Stimulated activated CD8-positive, alpha-beta memory T cell treated with anti-CD3 and anti-CD28 coated beads, Interleukin-7, amount 100 ng/mL, for 48 hours (primary cell): ENCODE measurements at regions not wholly inside any gene's neighbourhood (a gene's known extent, or its start where the extent isn't known, plus 50 kb on each side); places are given as distances from the start of the nearest gene placed in this dataset.
"Not testable (repeated sequence)": the region's sequence is repeated elsewhere in the genome, so short reads cannot be mapped to it uniquely, and the experiment has no call there.

Experiments used
- DNase-seq, 2 donors: peaks; one replicate each; pipeline ENCODE4 v3.0.0-alpha.2; 2020; ENCODE audit warnings: low read depth in 1 of 2; ENCODE audit errors: extremely low read depth in 1 of 2

DNA sequence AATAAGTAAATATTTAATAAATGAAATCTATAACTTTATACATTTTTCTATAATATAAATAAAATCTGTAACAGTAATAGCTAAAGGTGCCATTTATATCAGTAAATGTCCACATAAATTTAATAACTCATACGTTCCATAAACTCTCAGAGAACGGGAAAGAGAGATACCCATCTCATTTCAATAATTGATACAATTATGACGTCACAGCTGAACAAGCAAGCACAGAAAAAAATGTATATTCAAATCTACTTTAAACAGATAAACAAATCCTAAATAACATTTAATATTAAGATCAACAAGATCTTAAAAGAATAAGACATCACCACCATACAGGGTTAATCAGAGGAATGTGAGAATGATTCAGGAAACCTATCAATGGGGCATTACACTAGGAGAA, 1136.5 kb downstream of the TBC1D22A start:
- no peak for DNase-seq

DNA sequence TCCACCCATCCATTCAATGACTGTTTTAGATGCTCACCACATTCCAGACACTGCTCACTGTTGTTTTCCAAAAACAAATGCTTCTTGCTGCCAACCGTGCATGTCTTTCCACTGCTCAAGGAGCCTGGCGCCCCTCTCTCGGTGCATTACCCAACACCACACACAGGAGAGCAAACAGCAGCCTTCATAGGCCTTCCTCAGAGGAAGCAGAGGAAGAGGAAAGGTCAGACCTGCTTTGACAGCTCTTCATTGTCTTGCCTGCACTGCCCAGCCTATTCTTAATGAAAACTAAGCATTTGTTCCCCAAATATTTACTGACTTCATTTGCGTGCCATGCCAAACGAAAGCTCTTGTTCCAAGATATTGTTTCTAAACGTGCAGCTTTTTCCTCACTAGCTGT, 1129.2 kb downstream of the TBC1D22A start:
- no peak for DNase-seq

GRCh38 chr22:47888817-47889216, 1126.4 kb downstream of the TBC1D22A start:
- no peak for DNase-seq

- DNase-seq, result no peak
Measured at GRCh38 chr22:47884775-47885174, 1122.3 kb downstream of the TBC1D22A start.

DNA sequence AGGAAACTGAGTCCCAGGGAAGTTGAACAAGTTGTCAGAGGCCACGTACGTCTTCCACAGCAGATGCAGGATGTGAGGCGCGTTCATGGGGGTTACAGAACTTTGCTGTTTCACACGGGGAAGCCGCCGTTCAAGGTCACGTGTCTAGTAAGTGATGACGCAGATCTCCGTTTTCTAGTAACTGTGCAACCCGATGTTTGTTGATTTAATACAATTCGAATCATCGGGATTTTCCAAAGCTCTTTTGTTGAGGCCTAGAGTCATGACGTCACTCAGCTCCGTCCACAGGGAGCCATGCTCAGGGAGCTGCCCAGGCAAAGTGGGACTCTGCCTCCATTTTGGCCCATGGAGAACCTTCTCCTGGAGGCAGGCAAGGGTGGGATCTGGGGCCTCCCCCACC, 1121.8 kb downstream of the TBC1D22A start:
- DNase-seq, result no peak

GRCh38 chr22:47883757-47884156, 1121.3 kb downstream of the TBC1D22A start:
- DNase-seq, result no peak

- DNase-seq, result no peak
Measured at GRCh38 chr22:47879346-47879745, 1116.9 kb downstream of the TBC1D22A start.

- no peak for DNase-seq
Measured at GRCh38 chr22:47878460-47878859, 1116.0 kb downstream of the TBC1D22A start.

GRCh38 chr22:47872761-47873535, 1110.5 kb downstream of the TBC1D22A start:
- DNase-seq, result no peak

GRCh38 chr22:47865626-47866025, 1103.2 kb downstream of the TBC1D22A start:
- no peak for DNase-seq

GRCh38 chr22:47862394-47862793, 1099.9 kb downstream of the TBC1D22A start:
- DNase-seq, result no peak

- DNase-seq, result not testable (repeated sequence)
Measured at GRCh38 chr22:47860907-47861306, 1098.5 kb downstream of the TBC1D22A start.

DNA sequence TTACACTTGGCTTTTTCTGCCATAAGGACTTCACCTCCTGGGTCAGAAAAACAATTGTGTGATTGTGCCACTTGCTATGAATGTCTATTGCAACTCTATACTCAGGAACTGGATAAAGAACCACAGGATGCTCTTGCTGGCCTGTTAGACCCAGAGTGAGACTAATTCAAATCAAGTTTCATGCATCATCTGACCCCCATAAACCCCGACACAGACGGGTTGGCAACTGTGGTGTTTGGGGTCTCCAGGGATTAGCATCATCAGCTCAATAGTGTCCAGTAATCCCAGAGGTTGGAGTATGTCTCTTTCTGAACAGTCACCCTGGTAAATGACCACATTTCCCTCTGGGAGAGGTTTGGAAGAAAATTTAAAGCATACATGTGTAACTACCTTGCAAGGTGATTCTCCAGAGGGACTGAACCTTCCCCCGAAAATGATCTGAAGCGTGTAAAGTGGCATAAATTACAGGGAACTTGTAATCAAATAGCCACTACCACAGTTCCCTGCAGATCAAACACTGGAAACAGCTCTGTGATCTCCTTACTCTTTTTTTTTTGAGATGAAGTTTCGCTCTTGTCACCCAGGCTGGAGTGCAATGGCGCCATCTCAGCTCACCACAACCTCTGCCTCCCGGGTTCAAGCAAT, 1097.6 kb downstream of the TBC1D22A start:
- DNase-seq, result no peak

GRCh38 chr22:47858773-47859306, 1096.4 kb downstream of the TBC1D22A start:
- DNase-seq, result no peak

DNA sequence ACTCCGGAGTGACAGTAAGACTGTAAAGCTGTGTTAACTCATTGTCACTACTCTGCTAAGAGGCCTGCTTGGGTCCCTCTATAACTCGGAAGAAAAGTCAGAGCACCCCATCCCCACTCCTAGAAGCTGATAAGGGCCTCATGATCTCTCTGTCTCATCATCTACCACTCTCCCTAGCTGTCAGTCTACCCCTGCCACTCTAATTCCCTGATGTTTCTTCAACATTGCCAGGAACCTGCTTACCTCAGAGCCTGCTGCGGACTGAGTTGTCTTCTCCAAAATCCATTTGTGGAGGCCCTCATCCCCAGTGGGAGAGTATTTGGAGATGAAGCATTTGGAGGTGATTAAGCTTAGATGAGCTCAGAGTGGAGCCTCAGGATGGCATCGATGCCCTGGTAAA, 1092.2 kb downstream of the TBC1D22A start:
- DNase-seq, result no peak

- no peak for DNase-seq
Measured at GRCh38 chr22:47854251-47854650, 1091.8 kb downstream of the TBC1D22A start.

DNA sequence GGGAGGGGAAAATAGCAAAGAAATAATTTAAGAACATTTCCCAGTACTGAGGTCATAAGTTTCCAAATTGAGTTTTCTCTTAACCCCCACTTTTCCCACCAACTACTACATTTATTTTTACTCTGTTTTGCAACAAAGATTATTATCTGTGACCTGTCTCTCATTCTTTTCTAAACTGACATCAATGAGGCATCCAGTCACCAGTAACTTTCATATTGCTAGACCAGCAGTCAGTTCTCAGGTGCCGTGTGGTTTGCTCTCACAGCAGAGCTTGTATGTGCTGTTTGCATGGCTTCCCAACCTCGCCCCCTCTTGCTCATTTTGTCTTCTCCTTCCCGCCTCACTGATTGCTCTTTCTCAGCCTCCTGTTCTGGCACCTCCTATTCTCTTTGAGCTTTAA, 1091.3 kb downstream of the TBC1D22A start:
- no peak for DNase-seq

GRCh38 chr22:47851586-47851985, 1089.1 kb downstream of the TBC1D22A start:
- no peak for DNase-seq

DNA sequence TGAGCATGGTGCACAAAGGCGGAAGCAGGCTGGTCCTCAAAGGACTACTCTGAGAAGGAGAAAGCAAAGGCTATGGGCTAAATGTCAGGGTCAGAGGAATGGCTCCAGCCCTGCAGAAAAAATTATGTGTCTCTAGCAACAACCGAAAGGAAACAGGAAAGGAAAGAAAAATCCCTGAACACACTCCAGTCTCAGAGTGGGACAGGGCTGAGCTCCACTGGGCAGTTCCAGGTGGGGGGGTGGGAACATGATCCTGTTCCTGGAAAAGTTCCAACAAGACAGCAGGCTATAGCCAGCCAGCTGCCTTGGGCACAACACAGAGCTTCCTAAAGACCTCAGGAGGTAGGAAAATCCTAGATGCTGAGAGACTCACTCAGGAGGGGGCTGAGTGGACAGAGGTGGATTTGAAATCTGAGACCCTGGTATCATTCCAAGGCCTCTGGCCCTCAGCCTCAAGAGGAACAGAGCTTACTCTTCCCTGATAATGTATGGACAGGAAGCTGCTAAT, 1088.2 kb downstream of the TBC1D22A start:
- DNase-seq, result no peak

DNA sequence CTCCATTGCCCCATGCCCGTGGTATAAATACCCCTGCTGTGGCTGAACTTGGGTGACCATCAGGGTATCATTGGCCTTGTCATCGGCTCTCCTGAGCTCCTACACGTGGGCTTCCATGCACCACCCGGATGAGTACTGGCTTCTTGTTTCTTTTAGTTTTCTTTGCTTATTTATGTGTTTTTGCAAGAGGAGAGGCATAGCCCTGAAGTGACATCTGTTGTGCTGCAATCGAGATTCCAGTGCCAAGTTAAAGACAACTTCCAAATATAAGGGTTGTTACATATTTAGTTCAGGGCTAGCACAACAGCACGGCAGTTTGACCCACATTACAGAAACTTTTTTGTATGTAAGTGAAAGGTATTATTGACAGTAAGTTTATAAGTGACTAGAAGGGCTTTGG, 1087.1 kb downstream of the TBC1D22A start:
- DNase-seq, result no peak

DNA sequence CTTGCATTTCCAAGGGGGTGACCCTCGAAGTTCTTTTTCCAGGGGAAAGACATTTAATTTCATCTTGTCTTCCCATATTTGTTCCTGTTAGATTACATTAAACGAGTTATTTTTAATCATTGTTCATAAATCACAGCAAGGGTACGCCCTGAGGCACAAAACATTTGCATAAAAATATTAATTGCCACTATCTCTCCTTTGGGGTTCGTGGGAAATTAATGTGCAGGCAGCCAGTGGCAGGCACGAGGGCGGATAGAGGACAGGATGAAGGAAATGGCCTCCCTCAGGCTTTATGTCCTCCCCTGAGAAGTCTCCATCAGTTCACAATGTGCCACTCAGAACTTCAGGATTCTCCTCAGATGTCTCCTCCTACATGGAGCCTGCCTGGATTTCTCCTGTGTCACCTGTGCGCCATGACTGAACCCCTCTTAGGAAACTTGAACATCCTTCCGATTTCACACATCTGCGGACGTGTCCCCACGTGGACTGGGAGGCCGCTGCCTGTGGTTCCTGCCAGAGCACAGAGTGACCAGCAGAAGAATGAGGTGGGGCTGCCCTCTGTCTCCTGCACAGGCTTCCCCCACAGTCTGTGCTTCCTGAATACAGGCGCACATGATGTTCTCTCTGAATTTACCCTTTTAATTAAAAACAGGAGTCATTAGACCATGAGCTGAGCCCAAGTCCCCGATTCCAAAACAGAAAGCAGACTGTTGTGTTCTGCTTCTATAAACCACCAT, 1085.9 kb downstream of the TBC1D22A start:
- no peak for DNase-seq
